UCSD-AML1 (cell line): ENCODE measurements at regions not wholly inside any gene's neighbourhood (a gene's known extent, or its start where the extent isn't known, plus 50 kb on each side); places are given as distances from the start of the nearest gene placed in this dataset.

Experiments used
- DNase-seq: peaks from one replicate; lab custom pipeline; 2025; ENCODE audit not compliant: unreplicated experiment; lab: John Stamatoyannopoulos, UW

GRCh38 chr4:14887842-14888433, 114.3 kb upstream of the CPEB2 start:
- no peak for DNase-seq

- no peak for DNase-seq
Measured at GRCh38 chr4:14888790-14889572, 113.3 kb upstream of the CPEB2 start.

- DNase-seq, result no peak
Measured at GRCh38 chr4:14892563-14892962, 109.7 kb upstream of the CPEB2 start.

DNA sequence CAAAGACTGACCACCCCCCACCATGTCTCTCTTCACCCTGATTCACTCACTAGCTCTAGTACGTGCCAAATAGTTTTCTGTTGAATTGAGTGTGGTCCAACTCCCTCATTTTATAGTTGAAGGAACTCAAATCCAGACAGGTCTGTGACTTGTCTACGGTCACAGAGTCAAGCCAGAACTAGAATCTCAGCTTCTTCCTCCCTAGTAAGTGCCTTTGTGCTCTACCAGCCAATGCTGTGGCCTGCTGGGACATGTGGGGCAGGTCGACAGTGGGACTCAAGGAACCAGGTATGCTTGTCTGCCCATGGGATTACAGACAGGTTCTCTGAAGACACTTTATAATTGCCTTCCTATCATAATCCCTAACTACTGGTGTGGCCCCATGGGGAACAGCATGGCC, 108.6 kb upstream of the CPEB2 start:
- no peak for DNase-seq

- DNase-seq, result no peak
Measured at GRCh38 chr4:14894392-14895292, 107.6 kb upstream of the CPEB2 start.

DNA sequence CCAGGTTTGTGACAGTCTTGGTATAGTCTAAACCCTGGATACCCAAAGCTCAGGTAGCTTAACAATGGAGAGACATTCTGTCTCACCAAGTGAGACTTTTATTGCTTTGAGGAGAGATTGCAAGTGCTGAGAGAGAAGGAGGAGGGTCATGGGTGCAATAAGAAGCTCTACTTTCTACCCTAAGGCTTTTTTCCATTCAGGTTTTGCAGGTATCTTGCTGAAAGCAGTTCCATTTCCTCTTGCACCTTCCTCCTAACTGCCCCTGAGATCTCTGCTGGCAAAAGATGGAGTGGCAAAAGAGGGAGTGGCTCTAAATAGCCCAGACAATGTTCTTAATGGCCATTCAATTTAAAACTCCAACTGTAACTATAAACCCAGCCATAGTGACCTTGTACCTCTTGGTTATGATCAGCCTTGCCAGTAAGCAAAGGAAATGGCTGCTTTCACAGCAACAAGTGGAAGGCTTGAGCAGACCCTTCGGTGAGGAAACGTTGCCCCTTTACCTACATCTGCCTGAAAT, 105.6 kb upstream of the CPEB2 start:
- no peak for DNase-seq

DNA sequence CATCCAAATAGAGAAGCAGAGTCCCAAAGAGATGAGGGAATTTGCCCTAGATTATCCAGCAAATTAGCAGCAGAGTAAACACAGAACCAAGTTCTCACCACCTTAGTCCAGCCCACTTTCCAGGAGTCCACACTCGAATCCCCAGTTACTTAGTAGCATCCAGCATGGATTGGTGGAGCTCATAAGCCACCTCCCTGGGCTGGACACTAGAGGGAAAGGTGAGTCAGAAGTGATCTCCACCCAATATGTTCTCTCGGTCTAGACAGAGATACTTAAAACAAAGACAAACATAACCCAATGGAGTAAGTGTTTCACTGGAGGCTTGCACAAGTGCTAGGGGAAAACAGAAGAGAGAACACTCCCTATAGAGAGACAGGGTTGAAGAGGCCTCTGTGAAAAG, 105.1 kb upstream of the CPEB2 start:
- no peak for DNase-seq

- no peak for DNase-seq
Measured at GRCh38 chr4:14898989-14899388, 103.3 kb upstream of the CPEB2 start.

- DNase-seq, result no peak
Measured at GRCh38 chr4:14902342-14902741, 99.9 kb upstream of the CPEB2 start.

- DNase-seq, result no peak
Measured at GRCh38 chr4:14903321-14903720, 99.0 kb upstream of the CPEB2 start.

DNA sequence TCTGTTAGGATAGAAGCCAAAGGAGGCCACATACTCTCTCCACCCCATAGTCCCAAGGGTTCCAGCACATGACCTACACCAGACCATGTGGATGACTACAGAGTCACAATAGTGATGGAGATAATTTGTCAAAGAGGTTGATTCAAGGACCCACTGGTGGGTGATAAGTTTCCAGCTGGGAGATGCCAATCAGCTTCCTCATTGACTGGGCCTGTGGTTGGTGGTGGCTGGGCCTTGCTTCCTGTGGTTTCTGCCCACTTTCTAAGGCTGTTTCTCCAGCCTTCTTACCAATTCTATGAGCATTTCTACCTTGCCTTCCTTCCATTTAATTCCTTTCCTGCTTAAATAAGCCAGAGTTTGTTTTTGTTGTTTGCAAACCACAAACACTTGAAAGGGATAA, 95.5 kb upstream of the CPEB2 start:
- peak; percentile 72 for DNase-seq

GRCh38 chr4:14908635-14909034, 93.6 kb upstream of the CPEB2 start:
- DNase-seq, result no peak

DNA sequence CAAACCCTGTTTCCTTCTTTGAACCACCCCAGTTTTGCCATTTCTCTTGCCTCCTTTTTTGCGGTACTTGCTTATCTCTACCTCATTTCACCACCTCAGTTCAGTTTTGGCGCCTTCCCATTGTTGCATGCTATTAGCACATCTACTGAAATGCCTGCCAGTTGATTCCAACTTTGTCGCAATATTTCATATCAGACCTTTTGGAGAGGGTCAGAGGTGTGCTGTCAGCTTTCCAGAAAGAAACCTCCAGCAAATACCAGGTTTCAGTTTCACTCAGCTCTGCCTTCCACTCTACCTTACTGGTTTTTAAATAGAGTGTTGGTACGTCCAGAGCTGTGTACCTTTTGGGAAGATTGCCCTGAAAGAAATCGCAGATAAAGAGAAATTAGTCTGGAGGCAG, 91.9 kb upstream of the CPEB2 start:
- no peak for DNase-seq

DNA sequence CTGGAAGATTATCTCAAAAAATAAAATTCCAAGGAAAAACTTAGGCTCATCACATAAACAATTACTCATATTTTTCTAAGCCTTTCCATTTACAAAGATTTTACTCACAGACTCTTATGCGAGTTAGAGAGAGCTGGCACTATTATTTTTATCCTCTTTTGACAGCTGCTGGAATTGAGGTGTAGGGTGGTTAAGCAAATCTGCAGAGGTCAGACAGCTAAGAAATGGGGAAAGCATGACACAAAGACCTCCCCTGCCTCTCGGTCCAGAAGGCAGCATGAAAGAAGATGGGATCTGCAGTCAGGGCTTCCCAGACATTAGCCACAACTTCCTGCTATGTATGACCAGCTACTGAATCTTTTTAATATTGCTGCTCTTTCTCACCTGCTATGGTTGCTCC, 89.9 kb upstream of the CPEB2 start:
- DNase-seq, result no peak

DNA sequence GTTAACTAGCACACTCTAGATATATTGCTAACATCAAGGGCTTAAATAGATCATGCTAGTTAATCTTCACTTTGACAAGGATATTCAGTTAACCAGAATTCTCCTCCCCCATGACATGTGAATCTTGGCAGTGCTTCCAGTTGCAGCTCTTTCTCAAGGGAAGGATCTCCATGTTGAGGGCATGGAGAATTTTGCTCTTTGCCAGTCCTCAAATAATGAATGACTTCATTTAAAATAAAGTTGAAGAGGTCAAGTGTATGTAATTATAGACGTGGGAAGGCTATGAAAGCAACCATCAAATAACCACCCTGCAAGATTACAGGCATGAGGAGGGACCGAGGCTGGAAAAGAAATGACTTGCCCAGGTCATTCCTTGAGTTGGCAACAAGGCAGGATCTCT, 87.3 kb upstream of the CPEB2 start:
- DNase-seq, result no peak

DNA sequence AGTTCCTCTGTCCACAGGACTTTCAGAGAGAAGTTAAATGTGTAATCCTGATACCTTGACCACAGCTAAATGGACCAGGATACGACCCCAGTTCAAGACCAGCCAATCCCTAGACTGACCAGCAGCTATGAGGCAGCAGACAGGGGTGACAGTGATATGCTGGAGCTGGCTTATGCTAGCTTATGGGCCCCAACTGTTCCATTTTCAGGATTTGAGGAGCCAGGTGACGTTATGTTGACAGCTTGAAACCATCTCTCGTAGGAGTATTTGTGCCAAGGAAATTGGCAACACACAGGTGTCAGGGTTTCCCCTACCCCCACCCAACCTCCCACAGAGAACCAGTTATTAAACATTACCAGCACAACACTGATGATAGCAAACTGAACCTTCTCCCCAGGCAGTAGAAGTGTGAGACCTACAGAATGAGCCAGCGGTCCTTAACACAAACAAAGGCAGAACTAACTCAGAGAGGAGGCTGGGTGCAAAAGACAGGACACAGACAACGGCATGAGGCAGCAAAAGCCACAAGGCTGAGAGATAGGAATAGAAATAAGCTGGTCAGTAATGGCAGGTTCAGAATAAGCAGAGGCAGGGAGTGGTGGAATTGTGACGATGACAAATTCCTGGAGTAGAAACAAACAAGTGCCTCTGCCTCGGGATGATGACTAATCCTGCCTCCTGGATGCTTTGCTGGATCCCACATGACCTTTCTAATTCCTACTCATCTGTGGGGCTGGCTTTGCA, 85.6 kb upstream of the CPEB2 start:
- no peak for DNase-seq

GRCh38 chr4:14917298-14917633, 85.0 kb upstream of the CPEB2 start:
- no peak for DNase-seq

- DNase-seq, result no peak
Measured at GRCh38 chr4:14918336-14918735, 83.9 kb upstream of the CPEB2 start.

DNA sequence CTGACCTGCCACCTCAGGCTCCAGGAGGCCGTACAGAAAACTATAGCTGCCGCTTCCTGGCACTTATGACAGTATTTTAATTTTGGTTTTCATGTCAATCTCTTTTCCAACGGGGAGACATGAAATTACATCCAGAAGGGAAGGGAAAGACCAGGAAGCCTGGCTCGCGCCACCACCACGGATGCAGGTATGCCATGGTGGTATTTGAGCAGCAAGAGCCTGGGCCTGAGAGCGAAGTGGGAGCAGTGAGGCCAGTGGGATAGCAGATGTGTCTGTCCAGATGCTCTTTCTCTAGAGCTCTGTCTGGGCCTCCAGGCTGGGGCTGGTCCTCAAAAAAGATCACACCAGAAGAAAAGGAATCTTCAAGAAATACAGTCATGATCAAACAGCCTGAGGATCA, 82.5 kb upstream of the CPEB2 start:
- no peak for DNase-seq

GRCh38 chr4:14920237-14920636, 82.0 kb upstream of the CPEB2 start:
- no peak for DNase-seq

DNA sequence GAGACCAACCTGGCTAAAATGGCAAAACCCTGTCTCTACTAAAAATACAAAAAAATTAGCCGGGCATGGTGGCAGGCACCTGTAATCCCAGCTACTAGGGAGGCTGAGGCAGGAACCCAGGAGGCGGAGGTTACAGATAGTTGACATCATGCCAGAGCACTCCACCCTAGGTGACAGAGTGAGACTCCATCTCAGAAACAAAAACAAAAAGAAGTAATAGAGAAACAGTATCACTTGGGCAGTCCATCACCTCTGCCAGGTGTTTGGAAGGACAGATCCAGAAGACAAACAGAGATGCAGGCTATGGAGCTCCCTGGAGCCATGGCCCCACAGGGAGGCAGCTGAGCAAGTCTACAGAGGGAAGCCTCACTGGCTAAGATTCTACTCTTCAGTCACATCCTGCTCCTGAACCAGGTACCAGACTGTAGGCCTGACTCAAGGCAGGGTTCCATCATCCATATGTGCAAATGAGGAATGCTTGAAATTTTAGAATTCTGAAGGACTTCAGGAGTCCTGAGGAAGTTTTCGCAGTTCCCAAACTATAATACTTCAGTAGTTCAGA, 81.4 kb upstream of the CPEB2 start:
- DNase-seq, result no peak
